ENCODE measurements at regions not wholly inside any gene's neighbourhood (a gene's known extent, or its start where the extent isn't known, plus 50 kb on each side); places are given as distances from the start of the nearest gene placed in this dataset.

- TF ChIP-seq CTCF (IDR thresholded peaks at IDR 0.05) (no peak), EP300 (IDR thresholded peaks at IDR 0.05; ENCODE audit: low read depth) (no peak), POLR2A (IDR thresholded peaks at IDR 0.05) (no peak)
These were observed 254.9 kb downstream of the NDUFA10 start for GRCh38 chr2:239770246-239770639.
